Suppressor macrophage treated with lipopolysaccharide for 1 hour (primary cell): ENCODE measurements at regions not wholly inside any gene's neighbourhood (a gene's known extent, or its start where the extent isn't known, plus 50 kb on each side); places are given as distances from the start of the nearest gene placed in this dataset.
"Not testable (repeated sequence)": the region's sequence is repeated elsewhere in the genome, so short reads cannot be mapped to it uniquely, and the experiment has no call there.

Source experiments
- DNase-seq, 3 donors: peaks; one replicate each; pipeline ENCODE4 v3.0.0-alpha.2; 2020 to 2022

DNA sequence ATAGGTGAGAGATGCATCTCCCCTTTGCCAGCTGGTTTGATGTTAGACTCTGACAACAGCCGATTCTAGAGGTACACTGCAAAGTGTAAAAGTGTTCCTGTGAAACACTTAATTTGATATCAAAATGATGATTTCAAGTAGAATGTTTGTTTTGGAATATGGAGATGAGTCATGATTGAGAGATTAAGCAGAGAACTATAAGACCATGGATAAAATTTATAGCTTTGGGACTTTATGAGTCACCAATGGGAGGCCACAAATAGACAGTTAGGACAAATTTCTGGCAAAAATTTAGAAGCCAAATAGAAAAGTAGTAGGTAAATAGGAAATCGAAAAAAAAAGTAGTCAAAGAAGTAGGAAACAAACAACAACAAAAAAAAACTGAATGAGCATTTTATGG lies 672.5 kb downstream of the NSUN3 start:
- DNase-seq: no peak

DNA sequence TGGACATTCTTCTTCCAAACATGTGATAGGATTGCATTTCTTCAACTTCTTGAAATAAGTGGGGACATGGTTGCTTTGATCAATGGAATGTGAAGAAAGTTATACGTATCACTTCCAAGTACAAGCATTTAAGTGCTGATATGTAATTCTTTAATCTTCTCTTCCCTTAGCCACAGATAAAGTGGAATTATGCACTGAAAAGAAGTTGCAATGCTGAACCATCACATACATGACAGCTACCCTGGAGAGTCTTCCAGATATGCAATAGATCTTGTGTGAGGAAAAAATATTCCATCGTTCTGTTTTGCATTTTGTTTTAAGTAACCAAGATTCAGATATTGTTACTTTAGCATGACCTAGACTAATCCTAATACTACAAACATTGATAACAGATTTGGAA lies 674.3 kb downstream of the NSUN3 start:
- no peak for DNase-seq

DNA sequence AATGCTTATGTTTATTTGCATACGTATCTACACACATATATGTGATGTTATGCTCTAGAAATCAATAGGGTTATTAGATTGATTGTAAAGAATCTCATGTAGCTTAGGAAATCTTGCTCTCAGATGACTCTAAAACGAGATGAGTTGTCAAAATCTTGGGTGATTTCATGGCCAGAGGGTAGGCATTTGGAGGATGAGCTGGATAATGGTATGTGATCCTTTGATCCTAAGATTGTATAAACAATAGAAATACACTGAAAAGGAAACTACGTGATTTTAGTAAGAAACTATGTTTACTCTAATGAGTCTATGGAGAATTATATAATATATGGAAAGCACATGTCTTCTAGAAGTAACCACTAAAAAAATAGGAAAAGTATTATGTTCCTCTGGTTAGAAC lies 676.6 kb downstream of the NSUN3 start:
- DNase-seq: no peak

DNA sequence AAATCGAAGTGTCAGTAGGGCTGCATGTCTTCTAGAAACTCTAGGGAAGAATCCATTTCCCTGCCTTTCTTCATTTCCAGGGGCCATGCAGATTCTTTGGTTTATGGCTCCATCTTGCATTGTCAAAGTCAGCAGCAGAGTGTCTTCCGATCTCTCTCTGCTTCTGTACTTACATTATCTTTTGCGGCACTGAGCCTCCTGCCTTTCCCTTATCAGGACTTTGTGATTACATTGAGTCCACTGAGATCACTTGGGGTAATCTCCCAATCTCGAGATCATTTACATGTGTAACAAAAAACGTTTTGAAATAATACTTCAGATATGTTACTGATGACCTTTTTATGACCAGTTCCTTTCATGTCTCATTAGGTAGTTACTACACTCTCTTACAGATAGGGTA lies 695.9 kb downstream of the NSUN3 start:
- no peak for DNase-seq

DNA sequence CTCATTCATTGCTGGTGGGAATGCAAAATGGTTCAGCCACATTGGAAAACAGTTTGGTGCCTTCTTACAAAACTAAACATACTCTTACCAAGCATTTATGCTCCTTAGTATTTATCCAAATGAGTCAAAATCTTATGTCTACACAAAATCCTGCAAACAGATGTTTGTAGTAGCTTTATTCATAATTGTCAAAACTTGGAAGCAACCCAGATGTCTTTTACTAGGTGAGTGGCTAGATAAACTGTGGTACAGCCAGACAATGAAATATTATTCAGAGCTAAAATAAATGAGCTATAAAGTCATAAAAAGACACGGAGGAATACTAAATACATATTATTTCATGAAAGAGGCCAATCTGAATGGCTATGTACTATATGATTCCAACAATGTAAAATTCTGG lies 709.5 kb downstream of the NSUN3 start:
- DNase-seq: no peak

DNA sequence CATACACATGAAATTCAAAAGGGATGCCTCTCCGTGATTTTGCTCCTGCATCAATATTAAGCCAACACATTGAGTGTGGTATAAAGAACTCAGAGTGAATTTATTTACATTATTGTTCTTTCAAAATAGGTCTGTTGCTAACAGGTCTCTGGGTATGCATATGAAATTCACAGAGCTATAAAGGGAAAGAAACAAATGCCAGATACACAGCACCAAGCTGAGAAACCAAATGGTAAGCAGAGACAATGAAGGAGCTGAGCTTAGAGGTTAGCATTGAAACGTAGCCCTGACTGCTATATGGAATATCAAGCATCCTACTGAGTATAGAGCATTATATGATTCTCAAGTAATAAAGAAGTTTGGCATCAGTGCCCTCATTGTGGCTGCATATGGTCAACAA lies 712.9 kb downstream of the NSUN3 start:
- no peak for DNase-seq

DNA sequence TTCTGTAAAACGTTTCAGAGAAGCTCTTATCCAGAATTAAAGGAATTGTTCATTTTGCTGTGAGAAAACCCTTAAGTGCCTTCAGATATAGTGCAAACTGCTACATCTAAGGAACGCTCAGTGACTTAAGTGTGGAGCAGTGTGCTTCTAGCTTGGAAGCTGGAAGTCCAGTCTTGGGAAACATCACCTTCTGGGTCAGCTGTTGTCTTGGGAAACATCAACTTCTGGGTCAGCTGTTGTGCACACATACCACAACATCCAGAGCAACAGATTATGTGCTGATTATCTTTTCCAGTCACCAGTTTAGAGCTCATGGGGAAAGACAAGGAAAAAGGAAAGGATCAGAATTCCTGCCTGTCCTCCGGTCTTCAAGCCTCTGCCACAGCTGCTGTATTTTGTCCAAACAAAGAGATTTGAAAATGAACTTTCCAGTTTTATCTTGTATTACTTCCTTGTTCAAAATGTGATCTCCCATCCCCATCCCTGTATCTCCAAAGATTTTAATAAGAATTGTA lies 713.6 kb downstream of the NSUN3 start:
- DNase-seq: no peak

DNA sequence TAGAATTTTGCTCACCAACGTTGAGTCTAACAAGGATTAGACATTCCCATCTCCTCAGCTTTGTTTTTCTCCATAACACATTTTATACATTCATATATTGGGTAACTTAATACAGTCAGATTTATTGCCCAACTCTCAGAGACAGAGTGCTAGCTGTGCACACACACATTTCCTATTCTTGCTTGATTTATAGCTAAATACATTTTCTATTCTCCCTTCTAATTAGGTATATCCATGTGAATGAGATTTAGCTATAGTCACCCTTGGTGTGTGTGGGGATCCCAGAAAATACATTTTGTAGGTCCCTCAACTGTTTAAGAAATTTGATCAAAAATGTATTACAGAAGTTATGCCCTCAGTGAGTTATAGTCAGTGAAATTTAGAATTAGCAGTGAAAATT lies 715.4 kb downstream of the NSUN3 start:
- DNase-seq: no peak

DNA sequence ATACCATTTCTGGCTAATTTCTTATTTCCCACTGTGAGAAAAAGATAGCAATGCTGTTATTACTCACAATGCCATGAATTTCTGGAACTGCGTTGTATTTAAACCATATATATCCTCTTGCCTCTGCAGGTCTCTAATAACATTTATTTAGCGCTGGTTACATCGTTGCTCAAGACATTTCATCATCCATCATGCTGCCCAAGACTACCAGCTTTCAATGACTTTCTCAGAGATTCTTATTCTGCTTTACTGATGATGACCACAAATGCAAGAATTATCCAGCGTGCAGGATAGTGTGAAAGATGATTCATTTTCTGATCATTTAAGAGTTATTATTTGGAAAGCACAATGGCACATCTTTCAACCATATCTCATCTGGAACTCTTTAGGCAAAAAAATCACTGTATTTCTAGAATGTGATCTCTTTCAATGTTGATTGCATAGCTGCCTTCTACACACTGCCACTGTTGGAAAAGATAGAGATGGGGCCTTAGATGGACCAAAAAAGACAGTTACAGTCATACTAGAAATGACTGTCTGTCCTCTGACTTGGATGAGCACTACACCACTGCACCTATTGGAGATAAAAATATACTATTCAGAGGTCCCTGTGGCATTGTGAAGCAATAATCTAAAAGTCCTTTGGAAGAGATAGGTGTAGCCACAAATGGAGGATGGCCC lies 716.1 kb downstream of the NSUN3 start:
- DNase-seq: no peak

DNA sequence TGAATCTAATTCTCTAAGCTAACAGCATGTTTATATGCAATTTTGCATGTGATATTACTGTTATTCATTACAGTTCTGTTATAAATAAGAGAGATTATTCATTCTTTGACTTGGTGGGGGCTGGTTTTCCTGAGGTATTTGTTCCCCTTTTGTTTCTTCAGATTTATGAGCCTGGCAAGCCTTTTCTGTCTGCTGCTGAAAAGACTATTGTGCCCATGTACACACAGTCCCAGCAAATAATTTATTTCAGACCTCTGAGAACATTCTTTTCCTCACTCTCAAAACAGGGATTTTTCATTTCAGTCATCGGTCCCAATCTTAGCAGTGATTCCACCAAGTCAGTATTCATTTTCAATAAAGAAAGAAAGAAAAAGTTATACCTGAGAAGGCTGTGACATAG lies 716.8 kb downstream of the NSUN3 start:
- DNase-seq: no peak

DNA sequence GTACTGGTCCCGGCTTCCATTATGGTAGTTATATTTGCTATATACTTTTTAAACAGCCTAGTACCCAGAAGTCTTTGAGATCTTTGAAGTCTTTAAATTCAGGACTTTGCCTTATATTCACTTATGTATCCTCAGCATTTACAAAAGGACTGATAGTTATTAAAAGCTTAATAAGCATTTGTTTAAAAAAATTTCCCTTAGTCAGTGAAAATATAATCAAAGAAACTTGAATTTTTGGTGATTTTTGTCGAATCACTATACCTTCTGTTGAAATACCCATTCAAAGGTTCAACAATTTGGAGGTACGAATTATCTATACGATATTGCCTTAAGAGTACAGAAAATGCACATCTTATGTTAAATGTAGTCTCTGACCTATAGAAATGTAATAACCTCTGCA lies 721.4 kb downstream of the NSUN3 start:
- no peak for DNase-seq

DNA sequence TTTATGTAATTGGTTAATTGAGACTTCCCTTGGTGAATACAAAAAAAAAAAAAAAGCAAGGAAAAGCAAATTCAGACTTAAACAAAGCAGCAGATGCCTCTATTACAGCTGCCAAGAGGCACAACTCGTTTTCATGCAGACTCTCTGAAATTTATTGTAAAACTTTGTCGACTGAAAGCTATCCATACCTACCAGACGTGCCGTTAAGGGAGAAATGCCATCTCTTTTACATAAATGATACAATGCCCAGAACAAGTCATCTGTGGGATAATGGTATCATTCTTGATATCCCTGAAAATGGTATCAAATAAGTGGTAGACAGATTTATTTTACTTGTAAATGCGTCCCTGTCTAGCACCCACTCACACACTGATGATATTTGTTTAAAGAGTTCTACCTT lies 724.2 kb downstream of the NSUN3 start:
- no peak for DNase-seq

DNA sequence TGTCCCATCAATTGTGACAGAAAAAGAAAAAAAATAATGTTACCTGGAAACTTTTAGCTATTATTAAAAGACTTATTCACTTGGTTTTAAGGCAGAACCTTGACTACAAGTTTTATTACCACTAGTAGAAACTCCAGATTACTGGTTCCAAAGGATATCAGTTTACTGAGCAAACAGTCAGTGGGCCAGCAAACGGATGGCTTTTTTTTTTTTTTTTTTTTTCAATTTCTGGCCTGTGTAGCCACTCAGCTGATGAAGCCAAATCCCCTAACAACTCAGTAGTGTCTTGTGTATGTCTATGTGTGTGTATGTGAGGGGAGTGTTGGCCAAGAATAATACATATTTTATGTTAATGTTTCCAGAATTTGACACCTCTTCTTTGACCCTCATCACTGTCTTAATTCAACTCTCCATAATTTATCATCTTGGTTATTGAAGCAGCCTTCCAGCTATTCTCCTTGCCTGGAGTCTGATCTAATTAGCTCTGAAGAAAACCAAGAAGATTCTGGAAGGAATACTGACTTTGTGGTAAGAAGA lies 724.9 kb downstream of the NSUN3 start:
- DNase-seq: no peak

DNA sequence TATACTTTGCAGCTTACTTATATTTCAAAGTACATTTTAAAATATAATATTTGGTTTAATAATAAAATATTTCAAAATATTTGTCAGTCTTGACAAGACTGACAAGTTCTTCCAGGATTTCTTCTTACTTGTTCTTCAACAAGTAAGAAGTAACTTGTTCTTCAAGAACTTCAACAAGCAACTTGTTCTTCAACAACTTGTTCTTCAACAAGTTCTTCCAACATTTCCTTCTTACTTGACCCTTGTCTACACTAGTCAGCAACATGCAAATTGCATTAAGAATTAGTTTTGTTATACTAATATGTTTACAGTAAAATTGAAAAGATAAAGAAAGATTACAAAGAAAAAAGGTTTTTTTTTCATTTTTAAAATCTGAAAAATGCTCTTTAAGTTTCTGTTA lies 731.7 kb downstream of the NSUN3 start:
- DNase-seq: no peak

DNA sequence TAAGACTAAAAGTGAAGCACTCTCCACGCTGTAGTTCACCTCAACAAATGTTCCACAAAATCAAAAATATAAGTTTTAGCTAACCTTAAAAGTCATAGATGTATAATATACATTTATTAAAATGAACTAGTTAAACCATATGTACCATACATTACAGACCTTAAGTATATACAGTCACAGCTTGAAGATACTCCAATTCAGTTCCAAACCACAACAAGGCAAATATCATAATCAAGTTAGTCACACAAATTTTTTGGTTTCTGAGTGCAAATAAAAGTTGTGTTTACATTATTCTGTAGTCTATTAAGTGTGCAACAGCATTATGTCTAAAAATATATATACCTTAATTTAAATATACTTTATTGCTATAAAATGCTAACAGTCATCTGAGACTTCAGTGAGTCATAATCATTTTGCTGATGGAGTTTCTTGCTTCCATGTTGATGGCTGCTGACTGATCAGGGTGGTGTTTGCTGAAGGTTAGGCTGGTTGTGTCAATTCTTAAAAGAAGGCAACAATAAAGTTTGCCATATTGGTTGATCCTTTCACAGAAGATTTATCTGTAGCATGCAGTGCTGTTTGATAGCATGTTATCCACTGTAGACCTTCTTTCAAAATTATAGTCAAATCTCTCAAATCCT lies 736.7 kb downstream of the NSUN3 start:
- DNase-seq: no peak

DNA sequence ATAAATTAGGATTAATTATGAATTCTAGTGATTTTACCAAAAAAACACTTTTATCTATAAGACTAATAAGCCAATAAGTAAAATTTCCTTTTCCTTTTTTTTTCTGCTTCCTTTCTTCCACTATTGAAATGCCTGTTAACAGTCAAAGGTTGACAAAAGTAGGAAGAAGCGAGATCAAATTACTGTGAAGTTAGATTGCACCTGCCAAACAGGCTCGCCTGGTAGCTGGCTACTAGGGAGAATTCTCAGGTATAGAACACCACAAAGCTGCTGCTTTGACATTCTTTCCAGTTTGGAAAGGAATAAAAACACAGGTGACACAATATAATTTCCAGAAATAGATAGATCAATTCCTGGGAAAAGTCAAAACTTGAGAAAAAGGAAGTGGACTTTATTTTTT lies 749.0 kb downstream of the NSUN3 start:
- DNase-seq: no peak

DNA sequence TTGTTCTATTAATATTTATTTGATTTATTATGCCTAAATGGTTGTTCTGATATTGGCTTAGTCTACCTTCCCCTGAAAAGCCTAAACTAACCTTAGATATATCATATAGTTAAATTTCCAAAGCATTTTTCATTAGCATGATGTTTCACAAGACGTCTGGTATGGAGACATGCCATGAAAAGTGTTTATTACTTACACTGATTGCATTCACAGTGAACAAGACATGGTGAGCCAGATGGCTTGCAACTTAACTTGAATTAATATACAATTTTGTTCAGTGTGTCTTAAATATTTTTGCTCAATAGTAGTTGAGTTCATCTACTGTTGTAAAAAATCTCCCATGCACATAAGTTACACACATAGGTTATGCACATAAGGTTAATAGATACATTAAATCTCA lies 758.4 kb downstream of the NSUN3 start:
- no peak for DNase-seq

DNA sequence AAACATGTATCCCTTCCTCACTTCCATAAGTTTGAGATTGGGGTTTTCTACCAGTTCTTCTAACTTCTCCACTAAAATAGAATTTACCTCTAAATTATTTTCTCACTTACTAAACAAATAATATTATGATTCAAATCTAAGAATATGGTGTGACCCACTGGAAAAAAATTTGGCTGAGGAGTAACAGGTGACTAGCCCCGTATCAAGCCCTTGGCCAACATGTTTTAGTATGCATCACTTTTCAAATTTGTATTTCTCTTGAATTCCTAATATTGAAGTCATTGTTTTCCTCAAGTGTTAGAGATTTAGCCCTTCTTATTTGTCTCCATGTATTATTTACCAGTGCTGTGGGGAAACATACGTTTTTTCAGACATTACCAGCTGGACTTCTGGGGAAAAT lies 759.4 kb downstream of the NSUN3 start:
- DNase-seq: no peak

DNA sequence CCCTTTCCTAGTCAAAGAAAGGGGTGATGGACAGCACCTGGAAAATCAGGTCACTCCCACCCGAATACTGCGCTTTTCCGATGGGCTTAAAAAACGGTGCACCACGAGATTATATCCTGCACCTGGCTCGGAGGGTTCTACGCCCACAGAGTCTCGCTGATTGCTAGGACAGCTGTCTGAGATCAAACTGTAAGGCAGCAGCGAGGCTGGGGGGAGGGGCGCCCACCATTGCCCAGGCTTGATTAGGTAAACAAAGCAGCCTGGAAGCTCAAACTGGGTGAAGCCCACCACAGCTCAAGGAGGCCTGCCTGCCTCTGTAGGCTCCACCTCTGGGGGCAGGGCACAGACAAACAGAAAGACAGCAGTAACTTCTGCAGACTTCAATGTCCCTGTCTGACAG lies 783.4 kb downstream of the NSUN3 start:
- DNase-seq: not testable (repeated sequence)

DNA sequence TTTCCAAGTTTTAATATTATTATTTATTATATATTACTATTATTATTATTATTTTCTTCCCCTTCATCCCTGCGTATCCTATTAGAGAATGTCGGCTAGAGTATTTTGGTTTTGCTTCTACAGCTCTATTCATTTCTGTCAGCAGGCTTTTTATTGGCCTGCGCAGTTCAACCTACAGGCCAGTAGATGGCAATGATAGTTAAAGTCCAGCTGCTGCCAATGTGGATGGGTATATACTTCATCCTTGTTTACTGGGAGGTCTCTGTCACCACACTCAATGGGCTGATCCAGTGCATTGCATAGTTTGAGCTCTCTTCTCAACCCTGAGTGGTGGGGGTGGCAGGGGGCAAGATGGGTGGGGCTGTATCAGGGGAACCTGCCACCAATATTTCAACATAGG lies 799.8 kb downstream of the NSUN3 start:
- DNase-seq: peak in 1 of 3 donors; percentile 0

DNA sequence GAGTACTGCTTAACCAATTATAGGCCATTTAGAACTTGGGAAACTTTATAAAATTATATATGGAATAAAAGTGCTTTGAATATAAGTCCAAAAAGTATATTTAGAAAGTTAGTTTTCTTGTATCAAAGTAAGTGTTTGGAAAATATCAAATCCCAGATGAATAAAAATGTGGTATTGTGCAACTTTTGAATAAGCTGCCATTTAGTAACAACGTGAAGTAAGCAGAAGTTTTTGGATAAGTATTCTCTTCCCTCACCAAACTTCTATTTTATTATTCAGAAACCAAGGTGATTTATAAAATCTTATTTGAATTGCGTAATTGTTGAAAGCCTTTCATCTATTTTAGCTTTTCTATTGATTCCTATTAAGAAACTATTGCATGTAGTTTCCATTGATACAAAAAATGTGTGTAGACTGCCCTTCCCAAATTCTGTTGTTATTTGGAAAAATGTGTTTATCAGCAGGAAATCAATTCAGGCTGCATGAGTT lies 806.2 kb downstream of the NSUN3 start:
- DNase-seq: no peak

DNA sequence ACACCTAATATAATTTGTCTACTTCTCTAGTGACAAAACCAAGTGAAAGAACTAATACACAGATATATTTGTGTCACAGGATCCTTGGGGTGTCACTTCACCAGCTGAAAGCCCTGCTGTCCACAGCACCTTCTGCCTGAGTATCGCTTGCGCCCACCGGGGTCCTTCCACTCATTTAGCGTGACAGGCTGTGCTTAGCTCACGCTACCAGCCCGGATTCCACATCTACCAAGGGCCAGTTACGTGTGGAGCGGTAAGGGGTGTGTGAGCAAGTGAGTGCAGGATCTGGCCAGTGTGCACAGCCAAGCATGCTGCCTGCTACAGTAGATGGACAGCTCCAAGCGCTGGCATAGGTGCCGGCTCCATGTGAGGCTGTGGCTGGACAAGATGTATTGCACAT lies 810.9 kb downstream of the NSUN3 start:
- DNase-seq: no peak

DNA sequence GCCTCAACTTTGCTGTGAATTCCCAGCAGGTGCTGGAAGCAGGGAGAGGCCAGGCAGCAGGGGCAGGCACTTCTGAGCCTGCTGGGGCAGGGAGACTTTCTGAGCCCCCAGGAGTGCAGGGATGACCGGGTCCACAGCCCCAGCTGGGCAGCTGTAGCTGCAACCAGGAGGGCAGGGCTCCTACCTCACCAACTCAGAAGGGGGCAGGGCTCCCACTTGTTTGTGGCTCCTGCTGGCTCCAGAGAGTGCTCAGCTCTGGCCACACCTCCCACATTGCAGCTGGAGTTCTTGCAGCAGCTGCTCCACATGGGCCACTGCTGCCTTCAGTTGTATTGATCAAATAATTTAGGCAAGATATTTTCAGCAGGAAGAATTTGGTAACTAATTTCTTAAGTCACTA lies 812.3 kb downstream of the NSUN3 start:
- no peak for DNase-seq

DNA sequence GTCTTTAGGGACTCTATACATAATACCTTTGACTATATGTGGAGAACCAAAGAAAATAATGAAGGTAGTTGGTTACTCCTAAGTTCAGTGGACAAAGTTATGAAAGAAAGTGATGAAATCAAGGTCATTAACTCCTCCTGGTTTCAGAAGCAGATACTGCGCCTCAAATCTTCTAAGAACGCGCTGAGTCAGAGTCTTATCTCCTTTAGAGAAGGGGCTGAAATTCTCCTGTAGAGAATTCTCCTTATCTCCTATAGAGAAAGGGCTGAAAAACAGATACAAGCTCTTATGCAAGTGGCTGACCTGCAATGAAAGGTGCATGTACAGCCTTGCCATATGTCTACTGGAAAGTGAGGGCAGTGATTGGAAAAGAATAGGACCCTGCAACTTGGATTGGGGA lies 824.2 kb downstream of the NSUN3 start:
- DNase-seq: no peak

DNA sequence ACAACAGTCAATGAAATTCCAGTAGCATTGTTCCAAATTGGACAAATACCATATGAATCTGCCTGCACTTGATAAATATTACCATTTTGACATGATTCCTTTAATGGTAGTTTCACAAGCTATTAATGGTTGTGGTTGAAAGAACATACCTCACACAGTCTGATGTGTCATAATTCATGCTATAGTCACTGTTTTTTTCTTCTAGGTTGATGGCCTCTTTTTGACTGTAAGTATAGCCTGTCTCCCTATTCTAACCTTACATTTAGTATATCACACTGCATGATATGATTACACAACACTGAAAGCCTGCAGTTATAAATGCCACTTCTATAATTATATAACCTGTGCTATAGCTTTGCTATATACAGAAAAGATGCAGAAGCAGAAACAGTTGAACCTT lies 834.1 kb downstream of the NSUN3 start:
- DNase-seq: no peak
